ENCODE measurements at regions not wholly inside any gene's neighbourhood (a gene's known extent, or its start where the extent isn't known, plus 50 kb on each side); places are given as distances from the start of the nearest gene placed in this dataset.

GRCh38 chr15:66898656-66899386, 166.6 kb upstream of the SMAD3 start:
- ATAC-seq (ENCODE audit: low FRiP score) (no peak), DNase-seq (no peak)
- Histone ChIP-seq H3K27me3 (ENCODE audit: control insufficient read depth in 1 of 2, insufficient read depth in 2 of 2, low read length in 1 of 2) (no peaks in the 10 kb centered on the region), H3K4me3 (ENCODE audit: low read length in 2 of 2) (no peak overlapping the region), H3K4me1 (ENCODE audit: control insufficient read depth in 1 of 2, insufficient read depth in 2 of 2, low read length in 2 of 2) (no peaks in the 10 kb centered on the region), H3K27ac (ENCODE audit: low read depth in 1 of 2, low read length in 2 of 2) (no peak overlapping the region), H3K9me3 (ENCODE audit: control insufficient read depth, low read length) (no peaks in the 10 kb centered on the region), H3K36me3 (ENCODE audit: control insufficient read depth in 1 of 2, insufficient read depth in 2 of 2, low read length in 1 of 2) (no peaks in the 10 kb centered on the region)
- WGBS, 2 donors: 95 to 96% methylated on average over 5 of the region's 5 CpGs
- intact Hi-C loops (cut with DNase I): no loop called here

DNA sequence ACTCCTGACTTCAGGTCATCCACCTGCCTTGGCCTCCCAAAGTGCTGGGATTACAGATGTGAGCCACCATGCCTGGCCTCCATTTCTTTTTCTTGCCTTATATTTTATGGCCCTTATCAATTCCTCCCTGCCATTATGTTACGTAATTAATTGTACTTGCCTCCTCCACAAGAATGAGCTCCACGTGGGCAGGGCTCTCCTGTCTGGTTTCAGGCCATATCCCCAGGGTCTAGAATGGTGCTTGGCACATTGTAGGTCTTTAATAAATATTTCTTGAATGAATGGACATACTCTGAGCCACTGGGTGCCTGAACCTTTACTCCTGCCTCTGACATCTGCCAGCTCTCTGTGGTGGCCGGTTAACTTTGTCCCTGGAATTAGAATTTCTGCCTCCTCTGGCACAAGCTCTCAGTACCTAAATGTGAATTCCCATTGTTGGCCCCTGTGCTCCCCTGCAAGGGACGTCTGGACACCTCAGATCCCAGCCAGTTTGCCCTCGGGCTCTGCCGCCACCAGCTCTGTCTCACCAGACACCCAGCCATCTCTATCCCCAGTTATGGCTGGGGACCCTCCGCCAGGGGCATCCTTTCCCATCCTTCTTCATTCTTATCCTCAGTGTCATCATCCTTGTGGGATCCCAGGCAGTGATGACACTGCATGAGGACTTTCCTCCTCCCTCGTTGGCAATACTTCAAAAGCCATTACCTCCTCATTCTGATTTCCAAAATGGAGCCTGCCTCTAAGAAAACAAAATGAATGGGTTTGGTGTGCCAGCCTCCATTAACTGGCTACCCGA, 165.6 kb upstream of the SMAD3 start:
- 95 to 98% methylated on average over 9 of the region's 9 CpGs for WGBS, 2 donors
- DNase-seq: no peak
- Histone ChIP-seq H3K27me3 (ENCODE audit: control insufficient read depth in 1 of 2, insufficient read depth in 2 of 2, low read length in 1 of 2) (no peaks in the 10 kb centered on the region), H3K36me3 (ENCODE audit: control insufficient read depth in 1 of 2, insufficient read depth in 2 of 2, low read length in 1 of 2) (no peaks in the 10 kb centered on the region), H3K4me3 (ENCODE audit: low read length in 2 of 2) (no peak overlapping the region), H3K9me3 (ENCODE audit: control insufficient read depth, low read length) (no peaks in the 10 kb centered on the region), H3K27ac (ENCODE audit: low read depth in 1 of 2, low read length in 2 of 2) (no peak overlapping the region), H3K4me1 (ENCODE audit: control insufficient read depth in 1 of 2, insufficient read depth in 2 of 2, low read length in 2 of 2) (no peaks in the 10 kb centered on the region)
- no peak for ATAC-seq (ENCODE audit: low FRiP score)
- intact Hi-C loops (cut with DNase I): no loop called here

DNA sequence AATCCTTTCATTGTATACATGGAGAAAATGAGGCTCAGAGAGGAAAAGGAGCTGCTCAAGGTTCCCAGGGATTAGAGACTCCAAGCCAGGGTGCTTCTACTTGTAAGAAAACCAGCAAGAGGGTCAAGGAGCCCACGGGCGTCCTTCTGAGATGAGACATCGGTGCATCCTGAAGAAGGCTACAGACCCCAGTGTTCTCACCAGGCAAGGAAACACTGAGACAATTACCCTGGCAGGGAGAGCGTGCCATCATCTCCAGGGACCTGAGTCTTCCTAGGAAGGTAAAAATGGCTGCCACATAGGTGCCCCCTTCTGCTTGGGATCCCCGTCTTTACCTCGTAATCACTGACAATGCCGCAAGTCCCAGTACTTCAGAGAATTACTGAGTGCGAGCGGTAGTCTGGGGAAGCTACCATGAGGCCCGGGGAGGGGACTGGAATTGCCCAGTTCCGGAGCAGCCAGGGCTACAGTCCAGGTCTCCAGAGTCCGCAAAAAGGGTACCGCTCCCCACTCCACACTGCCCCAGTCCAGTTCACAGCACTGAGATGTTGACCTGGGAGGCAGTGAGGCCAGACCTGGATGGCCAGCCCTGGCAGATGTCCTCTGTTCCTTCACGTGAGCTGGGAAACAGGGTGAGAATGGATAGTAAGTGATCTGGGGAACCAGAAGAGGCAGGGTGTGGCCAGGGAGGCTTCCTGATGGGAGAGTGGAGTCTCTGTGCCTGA, 164.7 kb upstream of the SMAD3 start:
- Histone ChIP-seq H3K36me3 (ENCODE audit: control insufficient read depth in 1 of 2, insufficient read depth in 2 of 2, low read length in 1 of 2) (no peaks in the 10 kb centered on the region), H3K27ac (ENCODE audit: low read depth in 1 of 2, low read length in 2 of 2) (peak overlapping the region in 1 of 2 donors; percentile 48), H3K4me1 (ENCODE audit: control insufficient read depth in 1 of 2, insufficient read depth in 2 of 2, low read length in 2 of 2) (no peaks in the 10 kb centered on the region), H3K9me3 (ENCODE audit: control insufficient read depth, low read length) (no peaks in the 10 kb centered on the region), H3K4me3 (ENCODE audit: low read length in 2 of 2) (no peak overlapping the region), H3K27me3 (ENCODE audit: control insufficient read depth in 1 of 2, insufficient read depth in 2 of 2, low read length in 1 of 2) (no peaks in the 10 kb centered on the region)
- no peak for DNase-seq
- intact Hi-C loops (cut with DNase I): no loop called here
- 89 to 96% methylated on average over 14 of the region's 14 CpGs for WGBS, 2 donors
- ATAC-seq (ENCODE audit: low FRiP score): no peak

DNA sequence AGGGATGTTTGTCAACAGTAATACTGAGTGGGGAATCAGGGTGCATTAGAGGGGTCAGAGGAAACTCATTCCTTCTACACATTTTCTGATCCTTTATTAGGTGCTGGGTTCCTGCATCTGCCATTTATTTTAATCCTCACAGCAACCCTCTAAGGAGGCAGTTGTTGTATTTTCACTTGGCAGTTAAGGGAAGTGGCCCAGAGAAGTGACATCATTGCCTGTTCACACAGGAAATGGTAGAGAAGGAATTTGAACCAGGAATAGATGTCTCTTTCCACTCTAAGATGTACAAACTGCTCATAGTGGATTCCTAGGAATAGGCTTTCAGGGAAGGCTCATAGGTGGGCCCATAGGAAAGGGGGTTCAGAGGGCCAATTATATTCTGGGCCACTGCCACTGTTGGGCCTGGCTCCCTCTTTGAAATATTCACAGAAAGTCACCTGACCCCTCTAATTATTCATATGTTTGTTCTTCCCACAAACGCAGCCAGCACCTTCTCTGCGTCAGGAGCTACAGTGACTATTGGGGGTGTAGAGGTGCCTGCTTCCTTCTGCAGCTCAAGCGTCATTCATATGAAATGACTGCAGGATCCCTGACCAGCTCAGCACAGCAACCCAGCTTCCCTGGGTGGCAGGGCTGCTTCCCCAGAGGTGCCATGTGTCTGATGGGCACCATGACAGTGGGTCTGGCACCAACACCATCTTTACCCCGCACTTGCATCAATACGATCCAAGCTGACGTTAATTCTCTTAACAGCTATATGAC, 163.9 kb upstream of the SMAD3 start:
- ATAC-seq (ENCODE audit: low FRiP score): peak; percentile 8
- H3K27me3 ChIP-seq (ENCODE audit: control insufficient read depth in 1 of 2, insufficient read depth in 2 of 2, low read length in 1 of 2): no peaks in the 10 kb centered on the region
- no peaks in the 10 kb centered on the region for H3K9me3 ChIP-seq (ENCODE audit: control insufficient read depth, low read length)
- 86 to 90% methylated on average over 6 of the region's 6 CpGs for WGBS, 2 donors
- intact Hi-C loops (cut with DNase I): no loop called here
- H3K4me3 ChIP-seq (ENCODE audit: low read length in 2 of 2): no peak overlapping the region
- no peak for DNase-seq
- peak overlapping the region; percentile 3 to 48 for H3K27ac ChIP-seq (ENCODE audit: low read depth in 1 of 2, low read length in 2 of 2)
- no peaks in the 10 kb centered on the region for H3K36me3 ChIP-seq (ENCODE audit: control insufficient read depth in 1 of 2, insufficient read depth in 2 of 2, low read length in 1 of 2)
- no peaks in the 10 kb centered on the region for H3K4me1 ChIP-seq (ENCODE audit: control insufficient read depth in 1 of 2, insufficient read depth in 2 of 2, low read length in 2 of 2)

DNA sequence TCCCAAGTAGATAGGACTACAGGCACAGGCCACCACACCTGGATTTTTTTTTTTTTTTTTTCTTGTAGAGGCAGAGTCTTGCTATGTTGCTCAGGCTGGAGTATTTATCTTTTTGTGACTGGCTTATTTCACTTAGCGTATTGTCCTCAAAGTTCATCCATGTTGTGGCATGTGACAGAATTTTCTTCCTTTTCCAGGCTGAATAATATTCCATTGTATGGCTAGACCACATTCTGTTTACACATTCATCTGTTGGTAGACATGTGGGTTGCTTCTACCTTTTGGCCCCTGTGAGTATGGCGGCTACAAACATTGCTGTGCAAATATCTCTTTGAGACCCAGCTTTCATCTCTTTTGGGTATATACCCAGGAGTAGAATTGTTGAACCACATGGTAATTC, 160.2 kb upstream of the SMAD3 start:
- intact Hi-C loops (cut with DNase I): no loop called here
- no peaks in the 10 kb centered on the region for H3K27me3 ChIP-seq (ENCODE audit: control insufficient read depth in 1 of 2, insufficient read depth in 2 of 2, low read length in 1 of 2)
- no peaks in the 10 kb centered on the region for H3K4me1 ChIP-seq (ENCODE audit: control insufficient read depth in 1 of 2, insufficient read depth in 2 of 2, low read length in 2 of 2)
- DNase-seq: no peak
- H3K9me3 ChIP-seq (ENCODE audit: control insufficient read depth, low read length): no peaks in the 10 kb centered on the region
- H3K4me3 ChIP-seq (ENCODE audit: low read length in 2 of 2): no peak overlapping the region
- WGBS, 2 donors: 95 to 98% methylated on average over 2 of the region's 2 CpGs
- ATAC-seq (ENCODE audit: low FRiP score): no peak
- no peak overlapping the region for H3K27ac ChIP-seq (ENCODE audit: low read depth in 1 of 2, low read length in 2 of 2)
- H3K36me3 ChIP-seq (ENCODE audit: control insufficient read depth in 1 of 2, insufficient read depth in 2 of 2, low read length in 1 of 2): no peaks in the 10 kb centered on the region

GRCh38 chr15:66905954-66906353, 159.4 kb upstream of the SMAD3 start:
- Histone ChIP-seq H3K27ac (ENCODE audit: low read depth in 1 of 2, low read length in 2 of 2) (no peak overlapping the region), H3K9me3 (ENCODE audit: control insufficient read depth, low read length) (no peaks in the 10 kb centered on the region), H3K27me3 (ENCODE audit: control insufficient read depth in 1 of 2, insufficient read depth in 2 of 2, low read length in 1 of 2) (no peaks in the 10 kb centered on the region), H3K4me1 (ENCODE audit: control insufficient read depth in 1 of 2, insufficient read depth in 2 of 2, low read length in 2 of 2) (no peaks in the 10 kb centered on the region), H3K4me3 (ENCODE audit: low read length in 2 of 2) (no peak overlapping the region), H3K36me3 (ENCODE audit: control insufficient read depth in 1 of 2, insufficient read depth in 2 of 2, low read length in 1 of 2) (no peaks in the 10 kb centered on the region)
- ATAC-seq (ENCODE audit: low FRiP score): no peak
- DNase-seq: no peak
- intact Hi-C loops (cut with DNase I): no loop called here
- 98% methylated on average over 2 of the region's 2 CpGs for WGBS, 2 donors

DNA sequence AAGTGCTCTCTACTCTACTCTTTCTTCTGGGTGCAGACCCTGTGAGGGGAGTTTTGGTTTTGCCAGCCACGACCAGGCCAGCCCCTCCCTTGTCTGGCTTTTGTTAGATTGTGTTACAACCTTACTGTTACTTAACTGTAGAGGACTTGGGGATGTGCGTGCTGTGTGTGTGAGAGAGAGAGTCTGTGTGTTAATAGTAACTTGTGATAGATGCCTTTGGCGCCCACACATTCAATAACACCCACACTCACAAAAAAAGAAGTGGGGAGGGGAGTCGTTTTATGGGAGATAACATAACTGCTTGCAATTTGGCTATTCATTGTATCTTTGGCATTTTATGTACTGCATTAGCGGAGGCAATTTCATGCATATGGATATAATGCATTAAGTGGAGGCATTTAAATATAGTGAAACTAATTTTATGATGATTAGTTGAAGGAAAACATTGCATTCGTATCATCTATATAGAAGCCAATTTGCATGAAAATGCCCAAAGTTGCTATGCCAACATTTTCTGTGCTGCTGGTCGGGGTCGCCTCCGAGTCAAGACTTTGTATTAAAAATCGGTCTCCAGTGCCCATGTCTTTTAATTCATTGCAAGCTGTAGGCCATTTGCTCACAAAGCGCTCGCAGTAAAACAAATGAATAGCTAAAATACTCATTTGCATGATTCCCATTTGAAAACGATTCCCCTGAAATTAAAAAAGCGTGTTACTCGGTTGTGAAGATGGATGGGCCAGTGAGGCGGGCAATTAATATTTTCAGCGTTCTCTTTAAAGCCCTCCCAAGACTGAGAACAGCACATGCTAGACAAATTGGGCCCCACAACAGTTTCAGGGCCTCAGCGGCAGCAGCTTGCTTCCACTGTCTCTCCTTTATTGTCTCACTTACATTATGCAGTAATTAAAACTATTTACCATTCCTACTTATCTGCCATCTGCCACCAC, 158.5 kb upstream of the SMAD3 start:
- intact Hi-C loops (cut with DNase I): no loop called here
- no peak for ATAC-seq (ENCODE audit: low FRiP score)
- no peaks in the 10 kb centered on the region for H3K36me3 ChIP-seq (ENCODE audit: control insufficient read depth in 1 of 2, insufficient read depth in 2 of 2, low read length in 1 of 2)
- H3K4me3 ChIP-seq (ENCODE audit: low read length in 2 of 2): no peak overlapping the region
- no peaks in the 10 kb centered on the region for H3K27me3 ChIP-seq (ENCODE audit: control insufficient read depth in 1 of 2, insufficient read depth in 2 of 2, low read length in 1 of 2)
- no peaks in the 10 kb centered on the region for H3K4me1 ChIP-seq (ENCODE audit: control insufficient read depth in 1 of 2, insufficient read depth in 2 of 2, low read length in 2 of 2)
- 92 to 94% methylated on average over 18 of the region's 18 CpGs for WGBS, 2 donors
- DNase-seq: no peak
- no peaks in the 10 kb centered on the region for H3K9me3 ChIP-seq (ENCODE audit: control insufficient read depth, low read length)
- no peak overlapping the region for H3K27ac ChIP-seq (ENCODE audit: low read depth in 1 of 2, low read length in 2 of 2)

Measured in aorta (tissue), 5 donors.